SK-MEL-5 (cell line): ENCODE measurements at regions not wholly inside any gene's neighbourhood (a gene's known extent, or its start where the extent isn't known, plus 50 kb on each side); places are given as distances from the start of the nearest gene placed in this dataset.
A peak's percentile ranks its signal among the peaks of the same experiment; 100 is the strongest.

Source experiments
- DNase-seq: peaks from one replicate; pipeline ENCODE4 v3.0.0-alpha.2; 2016; ENCODE audit warnings: low read depth, low spot score
- in situ Hi-C: cut with HindIII; loops from 2 replicates; pipeline ENCODE4 v1.10.0; 2016; ENCODE audit warnings: low sequenced_read_pairs, high pct_unique_total_duplicates, low pct_unique_long_range_greater_than_20kb

- in situ Hi-C loops = no loop called here
Observed at GRCh38 chr4:33537527-33537926, 2706.8 kb downstream of the ARAP2 start.

DNA sequence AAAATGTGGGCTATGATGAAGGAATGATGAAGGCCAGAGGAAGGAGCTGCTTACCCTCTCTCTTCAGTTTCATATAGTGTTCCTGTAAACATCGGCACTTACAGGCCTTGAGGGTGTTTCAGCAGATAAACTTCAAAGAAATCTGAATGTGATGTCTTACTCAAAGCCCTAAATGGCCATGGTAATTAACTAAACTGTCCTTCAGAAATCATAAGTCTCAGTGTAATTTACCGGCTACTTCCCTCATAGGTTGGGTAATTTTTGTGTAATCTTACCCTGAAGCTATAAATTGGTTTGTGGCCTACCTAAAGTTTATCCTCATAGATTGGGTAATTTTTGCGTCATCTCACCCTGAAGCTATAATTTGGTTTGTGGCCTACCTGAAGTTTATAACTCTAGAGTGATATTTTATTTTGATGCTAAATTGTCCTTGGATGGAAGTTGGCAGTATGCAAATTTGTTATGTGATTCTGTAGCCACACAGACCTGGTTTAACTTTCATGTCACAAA lies 2700.3 kb downstream of the ARAP2 start:
- in situ Hi-C loops = no loop called here
- DNase-seq = no peak

More at GRCh38 chr4:33537527-33537926, 2706.8 kb downstream of the ARAP2 start:
- no peak for DNase-seq

DNA sequence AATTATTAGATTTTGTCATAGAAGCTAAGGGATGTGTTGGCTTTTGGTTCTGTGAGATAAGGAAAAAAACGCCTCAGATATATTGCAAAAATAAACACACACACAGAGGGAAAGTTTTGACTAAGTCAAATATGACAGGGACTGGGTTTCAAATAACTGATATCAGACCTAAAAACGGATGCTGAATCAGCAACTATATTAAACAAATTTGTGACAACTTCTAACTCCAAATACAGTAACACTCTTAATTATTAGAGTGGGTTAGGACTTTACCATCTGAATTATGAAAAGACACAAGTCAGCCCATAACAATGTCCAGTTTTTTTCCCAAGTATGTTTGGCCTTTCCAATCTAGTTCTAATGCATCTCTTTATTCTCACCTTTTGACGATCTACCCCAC lies 2693.1 kb downstream of the ARAP2 start:
- DNase-seq = no peak
- in situ Hi-C loops = no loop called here

GRCh38 chr4:33561259-33561658 lies 2683.1 kb downstream of the ARAP2 start:
- no peak for DNase-seq
- in situ Hi-C loops = no loop called here

- in situ Hi-C loops = no loop called here
- DNase-seq = no peak
Observed at GRCh38 chr4:33566649-33567048, 2677.7 kb downstream of the ARAP2 start.

- in situ Hi-C loops = no loop called here
- DNase-seq = no peak
Observed at GRCh38 chr4:33577791-33578190, 2666.5 kb downstream of the ARAP2 start.

GRCh38 chr4:33579951-33580350 lies 2664.4 kb downstream of the ARAP2 start:
- DNase-seq = no peak
- in situ Hi-C loops = no loop called here

- no peak for DNase-seq
- in situ Hi-C loops = no loop called here
Observed at GRCh38 chr4:33592701-33593100, 2651.6 kb downstream of the ARAP2 start.

DNA sequence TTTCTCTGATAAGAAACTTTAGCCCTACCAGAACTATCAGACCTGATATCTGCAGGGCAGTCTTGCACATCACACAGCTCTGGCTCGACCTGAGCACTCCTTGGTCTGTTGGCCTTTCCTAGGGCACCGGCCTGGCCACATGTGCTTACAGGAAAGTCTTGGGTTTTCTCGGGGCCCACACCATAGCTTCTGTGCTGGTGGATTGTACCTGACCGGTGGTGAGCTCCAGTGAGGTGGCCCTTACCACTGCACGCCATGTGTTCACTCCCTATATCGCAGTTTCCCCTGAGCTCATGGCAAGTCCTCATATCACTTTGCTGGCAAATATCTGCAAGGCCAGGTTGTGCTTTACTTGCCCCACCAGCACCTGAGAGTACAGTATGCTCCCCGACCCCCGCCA lies 2637.4 kb downstream of the ARAP2 start:
- in situ Hi-C loops = no loop called here
- DNase-seq = no peak

GRCh38 chr4:33616121-33616520 lies 2628.2 kb downstream of the ARAP2 start:
- no peak for DNase-seq
- in situ Hi-C loops = no loop called here

- DNase-seq = peak; percentile 44
- in situ Hi-C loops = no loop called here
Observed at GRCh38 chr4:33625748-33626147, 2618.6 kb downstream of the ARAP2 start.

DNA sequence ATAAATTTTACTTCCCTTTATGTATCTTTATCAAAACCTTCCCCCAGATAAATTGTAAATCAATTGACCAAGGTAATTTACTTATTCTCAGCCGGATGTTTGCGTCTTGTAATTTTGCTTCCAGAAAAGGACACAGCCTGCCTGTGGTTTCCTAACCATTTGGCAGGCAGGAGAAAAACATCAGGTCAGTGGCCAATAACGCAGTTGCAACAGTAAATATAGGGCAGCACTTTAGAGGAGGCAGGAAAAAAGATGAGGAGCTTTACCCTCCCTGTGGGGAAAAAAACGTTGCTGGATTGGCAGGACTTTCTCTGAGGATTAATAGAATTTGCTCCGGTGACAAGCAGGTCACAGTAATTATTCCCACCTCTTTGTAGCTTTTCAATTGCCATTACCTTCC lies 2618.1 kb downstream of the ARAP2 start:
- in situ Hi-C loops = no loop called here
- DNase-seq = no peak

- in situ Hi-C loops = no loop called here
- no peak for DNase-seq
Observed at GRCh38 chr4:33628296-33628695, 2616.0 kb downstream of the ARAP2 start.

GRCh38 chr4:33649015-33649414 lies 2595.3 kb downstream of the ARAP2 start:
- DNase-seq = peak; percentile 64
- in situ Hi-C loops = no loop called here

DNA sequence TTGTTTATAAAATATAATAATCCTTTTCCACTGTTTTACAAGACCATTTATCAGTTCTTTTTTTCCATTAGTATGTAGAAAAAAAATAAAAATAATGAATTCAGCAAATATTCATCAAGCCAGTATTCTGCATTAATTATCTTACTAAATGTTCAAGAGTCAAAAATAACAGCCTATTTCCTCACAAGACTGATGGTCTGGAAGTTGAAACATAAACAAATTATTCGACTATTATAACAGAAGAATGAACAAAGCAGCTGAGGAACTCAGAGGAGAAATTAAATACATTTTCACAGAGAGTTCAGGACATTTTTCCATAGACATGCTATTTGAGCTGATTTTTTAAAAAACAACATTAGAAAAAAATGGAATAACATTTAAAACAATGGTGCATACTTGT lies 2594.8 kb downstream of the ARAP2 start:
- in situ Hi-C loops = no loop called here
- DNase-seq = no peak

DNA sequence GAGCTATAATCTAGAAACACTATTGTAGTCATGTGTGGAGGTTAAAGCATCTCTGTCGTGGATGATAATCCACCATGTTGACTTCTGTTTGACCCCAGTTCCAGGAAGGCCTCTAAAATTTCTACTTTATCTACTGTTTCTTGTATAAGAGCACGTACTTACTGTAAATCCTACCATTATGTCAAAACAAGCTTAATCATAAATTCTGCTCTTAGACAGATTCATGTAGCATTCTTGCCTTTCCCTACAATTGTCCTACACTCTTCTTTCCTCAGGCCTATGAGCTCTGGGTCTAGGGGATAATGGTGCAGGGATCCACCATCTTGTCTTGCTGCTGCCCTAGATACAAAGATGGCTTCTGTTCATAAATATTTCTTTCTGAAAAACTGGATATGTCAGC lies 2594.3 kb downstream of the ARAP2 start:
- in situ Hi-C loops = no loop called here
- DNase-seq = no peak

- DNase-seq = no peak
- in situ Hi-C loops = no loop called here
Observed at GRCh38 chr4:33658971-33659370, 2585.3 kb downstream of the ARAP2 start.

- no peak for DNase-seq
- in situ Hi-C loops = no loop called here
Observed at GRCh38 chr4:33661636-33662035, 2582.7 kb downstream of the ARAP2 start.

DNA sequence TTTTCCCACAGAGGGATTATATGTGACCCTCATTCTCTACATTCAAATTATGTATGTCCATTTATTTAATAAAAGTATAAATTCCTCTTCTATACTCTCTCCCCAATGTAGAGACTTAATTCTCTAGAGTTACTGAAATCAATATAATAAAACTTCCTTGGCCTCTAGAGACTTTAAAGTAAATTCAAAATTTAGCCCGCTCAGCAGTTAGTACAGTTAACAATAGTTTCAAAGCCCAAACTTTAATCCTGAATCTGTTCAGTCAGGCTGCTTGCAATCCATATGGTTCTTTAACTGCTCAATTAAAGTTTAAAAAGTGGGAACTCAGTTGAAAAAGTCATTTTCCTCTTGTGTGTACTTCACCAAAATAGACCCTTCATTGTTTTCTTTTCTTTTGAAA lies 2558.4 kb downstream of the ARAP2 start:
- in situ Hi-C loops = no loop called here
- no peak for DNase-seq

DNA sequence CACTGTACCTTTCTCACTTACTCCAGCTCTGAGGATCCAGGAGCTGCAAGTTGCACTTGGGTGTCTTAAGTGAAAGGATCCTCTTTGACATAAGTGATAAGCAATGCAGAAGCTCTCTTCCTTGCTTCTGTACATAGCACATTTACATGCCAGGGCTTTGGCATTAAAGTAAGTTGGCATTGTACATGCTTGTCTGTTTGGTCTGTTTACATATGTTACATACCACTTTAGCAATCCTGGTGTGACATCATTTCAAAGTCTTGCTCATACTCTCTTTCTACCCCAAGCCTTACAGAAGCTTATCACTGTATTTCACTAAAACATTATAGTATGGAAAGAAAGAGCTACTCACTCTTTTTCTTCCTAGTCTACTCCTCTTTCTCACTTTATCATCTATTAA lies 2548.3 kb downstream of the ARAP2 start:
- DNase-seq = no peak
- in situ Hi-C loops = no loop called here
